Duodenal mucosa (tissue), 2 donors: ENCODE measurements at regions not wholly inside any gene's neighbourhood (a gene's known extent, or its start where the extent isn't known, plus 50 kb on each side); places are given as distances from the start of the nearest gene placed in this dataset.

Experiments
- H3K27ac ChIP-seq: one replicate; pipeline ENCODE4 v1.7.0; 2013; ENCODE audit warnings: low read depth, low read length
- H3K27me3 ChIP-seq, 2 donors: one replicate each; pipeline ENCODE4 v1.7.0; 2013; ENCODE audit warnings: low read length in 2 of 2, control low read depth in 1 of 2; ENCODE audit not compliant: insufficient read depth in 2 of 2, control insufficient read depth in 1 of 2
- H3K36me3 ChIP-seq, 2 donors: one replicate each; pipeline ENCODE4 v1.7.0; 2013; ENCODE audit warnings: low read length in 2 of 2, control low read depth in 1 of 2; ENCODE audit not compliant: insufficient read depth in 2 of 2, control insufficient read depth in 1 of 2
- H3K4me1 ChIP-seq, 2 donors: one replicate each; pipeline ENCODE4 v1.7.0; 2013; ENCODE audit warnings: low read length in 2 of 2, control low read depth in 1 of 2; ENCODE audit not compliant: insufficient read depth in 2 of 2, control insufficient read depth in 1 of 2
- H3K4me3 ChIP-seq, 2 donors: one replicate each; pipeline ENCODE4 v1.7.0; 2013; ENCODE audit warnings: low read length in 2 of 2, low read depth in 1 of 2
- H3K9ac ChIP-seq, 2 donors: one replicate each; pipeline ENCODE4 v1.7.0; 2013; ENCODE audit warnings: low read length in 2 of 2, low read depth in 1 of 2
- H3K9me3 ChIP-seq, 2 donors: one replicate each; pipeline ENCODE4 v1.7.0; 2013; ENCODE audit warnings: low read length in 2 of 2, control low read depth in 1 of 2; ENCODE audit not compliant: control insufficient read depth in 1 of 2

DNA sequence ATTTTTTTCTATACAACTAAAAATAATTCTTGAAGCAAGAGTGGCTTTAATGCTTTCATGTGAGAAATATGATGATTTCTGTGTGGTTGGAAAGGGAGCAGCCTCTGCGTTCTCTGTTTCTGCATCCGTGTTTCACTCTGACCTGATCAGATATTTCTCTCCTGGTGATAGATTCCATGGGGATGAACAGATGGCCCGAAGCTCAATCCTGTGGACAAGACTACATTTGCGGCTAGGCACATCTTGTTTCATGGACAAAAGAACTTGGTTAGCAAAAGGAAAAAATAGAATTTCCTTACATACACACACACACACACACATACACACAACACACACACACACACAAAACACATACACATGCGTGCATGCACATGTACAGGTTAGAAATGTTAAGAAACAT, 218.2 kb upstream of the ADAMTS16 start:
- Histone ChIP-seq H3K36me3 (no peaks in the 10 kb centered on the region), H3K4me1 (no peaks in the 10 kb centered on the region), H3K27me3 (no peaks in the 10 kb centered on the region), H3K9me3 (no peaks in the 10 kb centered on the region), H3K27ac (no peak overlapping the region), H3K9ac (no peak overlapping the region), H3K4me3 (no peak overlapping the region)

- Histone ChIP-seq H3K9me3 (no peaks in the 10 kb centered on the region), H3K4me1 (no peaks in the 10 kb centered on the region), H3K4me3 (no peak overlapping the region), H3K27ac (no peak overlapping the region), H3K36me3 (no peaks in the 10 kb centered on the region), H3K27me3 (no peaks in the 10 kb centered on the region), H3K9ac (no peak overlapping the region)
These were observed 215.6 kb upstream of the ADAMTS16 start for GRCh38 chr5:4924577-4924976.

DNA sequence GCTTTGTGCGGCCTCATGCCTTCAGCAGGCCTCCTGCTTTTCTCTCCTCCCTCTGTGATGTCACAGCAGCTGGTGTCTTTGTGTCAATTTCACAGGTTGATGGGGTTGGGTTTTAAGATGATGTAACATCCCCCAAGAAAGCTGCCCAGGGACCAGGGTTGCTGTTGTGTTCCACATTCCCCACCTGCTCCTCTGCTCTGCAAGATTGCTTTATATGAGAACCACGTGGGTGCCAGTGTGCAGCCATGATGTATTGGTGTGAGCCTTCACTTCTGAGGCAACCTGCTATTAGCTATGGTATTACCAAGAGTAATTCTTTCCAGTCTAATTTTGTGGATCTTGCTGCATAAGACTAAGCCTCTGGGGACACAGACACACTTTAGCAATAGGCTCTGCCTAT, 213.0 kb upstream of the ADAMTS16 start:
- H3K9me3 ChIP-seq, result no peaks in the 10 kb centered on the region
- no peak overlapping the region for H3K9ac ChIP-seq

DNA sequence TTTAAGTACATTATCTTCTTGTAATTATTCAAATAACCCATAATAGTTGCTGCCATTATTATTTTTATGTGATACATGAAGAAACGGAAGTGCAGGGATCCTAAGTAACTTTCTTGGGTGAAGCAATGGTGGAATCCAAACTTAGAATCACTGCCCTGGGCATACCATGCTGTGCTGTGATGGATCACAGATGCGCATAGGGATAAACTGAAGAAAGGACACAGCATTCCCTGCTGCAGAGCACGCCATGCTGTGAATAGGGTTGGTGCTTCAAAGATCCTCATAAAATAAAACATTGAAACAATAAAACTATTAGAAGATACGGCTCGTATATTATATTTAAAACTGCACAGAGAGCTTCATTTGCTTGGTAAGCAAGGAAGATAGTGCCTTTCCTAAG, 211.7 kb upstream of the ADAMTS16 start:
- H3K36me3 ChIP-seq, result no peaks in the 10 kb centered on the region
- no peak overlapping the region for H3K4me3 ChIP-seq
- no peaks in the 10 kb centered on the region for H3K9me3 ChIP-seq
- H3K27ac ChIP-seq, result no peak overlapping the region
- H3K9ac ChIP-seq, result no peak overlapping the region
- no peaks in the 10 kb centered on the region for H3K4me1 ChIP-seq
- H3K27me3 ChIP-seq, result no peaks in the 10 kb centered on the region

More for the DNA sequence above, 213.0 kb upstream of the ADAMTS16 start:
- no peaks in the 10 kb centered on the region for H3K36me3 ChIP-seq
- H3K27ac ChIP-seq, result no peak overlapping the region
- H3K4me1 ChIP-seq, result no peaks in the 10 kb centered on the region
- H3K4me3 ChIP-seq, result no peak overlapping the region
- H3K27me3 ChIP-seq, result no peaks in the 10 kb centered on the region

GRCh38 chr5:4929092-4929655, 211.0 kb upstream of the ADAMTS16 start:
- Histone ChIP-seq H3K9me3 (no peaks in the 10 kb centered on the region), H3K4me1 (no peaks in the 10 kb centered on the region), H3K36me3 (no peaks in the 10 kb centered on the region), H3K4me3 (no peak overlapping the region), H3K27me3 (no peaks in the 10 kb centered on the region), H3K27ac (no peak overlapping the region), H3K9ac (no peak overlapping the region)

DNA sequence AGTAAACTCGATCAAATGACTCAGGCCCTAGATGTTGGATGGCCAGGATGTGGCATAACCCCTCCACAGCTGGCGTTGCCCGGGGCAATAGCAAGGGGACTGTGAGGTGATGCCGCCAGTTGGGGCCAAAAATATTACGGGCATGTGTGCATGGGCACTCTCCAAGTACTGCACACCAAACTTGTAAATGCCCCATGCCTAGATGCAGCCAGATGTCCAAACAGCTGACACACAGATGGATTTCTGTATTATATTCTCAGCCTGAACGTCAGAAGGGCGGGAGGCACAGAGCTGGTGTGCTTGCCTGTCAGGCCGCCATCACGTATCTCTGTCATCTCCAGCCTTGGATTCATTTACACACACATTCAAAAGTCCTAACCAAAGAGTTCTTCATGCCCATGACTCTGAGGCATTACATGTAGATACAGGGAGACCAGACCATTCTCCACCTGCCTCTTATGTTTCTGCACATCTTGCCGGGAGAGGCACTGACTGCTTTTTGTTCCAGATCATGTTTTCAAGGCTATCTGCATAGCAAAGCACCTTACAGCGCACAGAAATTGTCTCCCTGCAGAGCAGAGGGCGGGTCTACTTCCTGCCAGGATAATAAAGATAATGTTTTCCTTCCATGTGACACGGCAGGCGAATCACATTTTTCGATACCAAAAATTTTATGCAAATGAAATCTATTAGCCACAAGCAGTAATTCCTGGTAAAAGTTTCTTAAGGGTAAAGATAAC, 200.9 kb upstream of the ADAMTS16 start:
- Histone ChIP-seq H3K9me3 (no peaks in the 10 kb centered on the region), H3K27ac (no peak overlapping the region), H3K9ac (no peak overlapping the region), H3K4me3 (no peak overlapping the region), H3K27me3 (no peaks in the 10 kb centered on the region), H3K4me1 (no peaks in the 10 kb centered on the region), H3K36me3 (no peaks in the 10 kb centered on the region)

DNA sequence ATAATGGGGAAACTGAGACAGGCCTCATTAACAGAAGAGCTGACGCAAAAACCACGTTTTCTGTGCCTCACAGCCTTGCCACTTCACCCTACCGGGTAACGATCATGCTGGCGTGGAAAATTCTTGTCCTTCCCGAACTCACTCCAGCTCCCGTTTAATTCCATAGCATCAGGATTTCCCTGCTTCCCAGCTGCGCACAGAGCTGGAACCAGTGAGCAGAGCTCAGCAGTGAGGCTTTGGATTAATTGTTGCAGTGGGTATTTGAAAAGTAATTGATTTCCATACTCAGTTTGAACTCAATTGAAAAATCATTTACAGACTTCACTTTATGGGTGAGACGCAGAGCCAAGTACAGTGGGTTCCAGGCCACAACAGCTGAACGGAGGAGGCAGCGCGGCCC, 199.0 kb upstream of the ADAMTS16 start:
- no peak overlapping the region for H3K9ac ChIP-seq
- H3K4me1 ChIP-seq, result no peaks in the 10 kb centered on the region
- no peaks in the 10 kb centered on the region for H3K9me3 ChIP-seq
- no peaks in the 10 kb centered on the region for H3K36me3 ChIP-seq
- no peaks in the 10 kb centered on the region for H3K27me3 ChIP-seq
- H3K4me3 ChIP-seq, result no peak overlapping the region
- no peak overlapping the region for H3K27ac ChIP-seq

GRCh38 chr5:4941957-4942830, 197.9 kb upstream of the ADAMTS16 start:
- Histone ChIP-seq H3K9ac (no peak overlapping the region), H3K4me3 (no peak overlapping the region), H3K27me3 (no peaks in the 10 kb centered on the region), H3K27ac (no peak overlapping the region), H3K9me3 (no peaks in the 10 kb centered on the region), H3K36me3 (no peaks in the 10 kb centered on the region), H3K4me1 (no peaks in the 10 kb centered on the region)

DNA sequence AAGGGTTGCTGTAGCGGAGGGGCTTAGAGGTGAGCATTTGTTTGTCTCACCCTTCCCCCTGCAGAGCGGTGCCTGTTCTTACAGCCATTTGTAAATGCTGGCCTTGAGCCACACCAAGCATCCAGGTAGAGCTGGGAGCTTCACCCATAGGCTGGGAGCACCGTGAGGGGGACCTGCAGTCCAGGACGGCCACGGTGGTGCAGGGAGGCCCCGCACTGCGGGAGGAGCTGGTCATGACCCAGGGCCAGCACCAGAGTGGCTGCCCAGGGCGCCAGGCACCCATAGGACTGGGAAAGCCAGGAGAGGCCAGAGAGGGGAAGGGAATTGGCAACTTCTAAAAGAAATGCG, 197.3 kb upstream of the ADAMTS16 start:
- no peak overlapping the region for H3K4me3 ChIP-seq
- no peaks in the 10 kb centered on the region for H3K36me3 ChIP-seq
- H3K4me1 ChIP-seq, result no peaks in the 10 kb centered on the region
- H3K9me3 ChIP-seq, result no peaks in the 10 kb centered on the region
- H3K27ac ChIP-seq, result no peak overlapping the region
- H3K9ac ChIP-seq, result no peak overlapping the region
- no peaks in the 10 kb centered on the region for H3K27me3 ChIP-seq

GRCh38 chr5:4945296-4945695, 194.8 kb upstream of the ADAMTS16 start:
- Histone ChIP-seq H3K4me1 (no peaks in the 10 kb centered on the region), H3K27me3 (no peaks in the 10 kb centered on the region), H3K9me3 (no peaks in the 10 kb centered on the region), H3K4me3 (no peak overlapping the region), H3K9ac (no peak overlapping the region), H3K27ac (no peak overlapping the region), H3K36me3 (no peaks in the 10 kb centered on the region)
